Epithelial cell of esophagus (primary cell): ENCODE measurements at regions not wholly inside any gene's neighbourhood (a gene's known extent, or its start where the extent isn't known, plus 50 kb on each side); places are given as distances from the start of the nearest gene placed in this dataset.

ENCODE experiments used
- DNase-seq: peaks from one replicate; pipeline ENCODE4 v3.0.0; 2010; ENCODE audit warnings: low read depth
- H3K4me3 ChIP-seq: 2 replicates; pipeline ENCODE4 v1.5.1; 2011; ENCODE audit warnings: mild to moderate bottlenecking, low read length, control low read depth
- TF ChIP-seq, protein P1 (sequence below): IDR thresholded peaks from 2 replicates; pipeline ENCODE4 v1.5.1; 2011; ENCODE audit warnings: low read depth, mild to moderate bottlenecking, low read length, control low read depth, inconsistent platforms; ENCODE audit not compliant: insufficient read depth; ENCODE audit errors: missing control alignments

DNA sequence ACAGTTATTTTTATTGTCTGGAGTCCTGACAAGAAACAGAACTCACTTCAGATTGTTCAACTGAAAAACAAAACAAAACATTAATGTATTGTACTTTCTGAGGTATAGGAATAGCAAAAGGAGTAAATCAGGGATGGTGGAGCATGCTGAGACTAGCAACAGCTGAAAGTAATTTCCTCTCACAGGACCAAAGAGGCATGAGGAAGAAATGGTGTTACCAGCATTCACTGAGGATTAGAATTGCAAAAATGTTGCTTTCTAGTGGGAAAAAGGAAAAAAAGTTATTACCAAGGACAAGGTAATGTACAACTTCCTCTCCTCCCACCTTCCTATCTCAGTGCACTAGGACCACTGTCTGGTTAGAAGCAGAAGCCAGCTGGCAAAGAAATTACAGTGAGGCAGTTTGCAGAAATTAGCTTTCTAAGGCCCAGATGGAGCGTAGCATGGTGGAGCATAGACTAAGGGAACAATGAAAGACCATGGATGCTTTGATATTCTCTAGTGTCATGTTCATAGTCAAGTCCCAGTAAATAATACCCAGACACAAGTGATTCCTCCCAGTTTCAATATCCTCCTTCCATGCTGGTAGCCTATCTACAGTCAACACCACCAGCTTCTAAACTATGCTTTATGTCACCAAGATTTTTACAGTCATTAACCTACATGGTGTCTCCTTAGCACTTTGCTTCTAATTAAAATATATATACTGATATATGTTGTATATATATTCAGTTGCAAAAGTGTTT, 133.7 kb upstream of the DCN start:
- no peak overlapping the region for H3K4me3 ChIP-seq
- TF ChIP-seq, protein P1, sequence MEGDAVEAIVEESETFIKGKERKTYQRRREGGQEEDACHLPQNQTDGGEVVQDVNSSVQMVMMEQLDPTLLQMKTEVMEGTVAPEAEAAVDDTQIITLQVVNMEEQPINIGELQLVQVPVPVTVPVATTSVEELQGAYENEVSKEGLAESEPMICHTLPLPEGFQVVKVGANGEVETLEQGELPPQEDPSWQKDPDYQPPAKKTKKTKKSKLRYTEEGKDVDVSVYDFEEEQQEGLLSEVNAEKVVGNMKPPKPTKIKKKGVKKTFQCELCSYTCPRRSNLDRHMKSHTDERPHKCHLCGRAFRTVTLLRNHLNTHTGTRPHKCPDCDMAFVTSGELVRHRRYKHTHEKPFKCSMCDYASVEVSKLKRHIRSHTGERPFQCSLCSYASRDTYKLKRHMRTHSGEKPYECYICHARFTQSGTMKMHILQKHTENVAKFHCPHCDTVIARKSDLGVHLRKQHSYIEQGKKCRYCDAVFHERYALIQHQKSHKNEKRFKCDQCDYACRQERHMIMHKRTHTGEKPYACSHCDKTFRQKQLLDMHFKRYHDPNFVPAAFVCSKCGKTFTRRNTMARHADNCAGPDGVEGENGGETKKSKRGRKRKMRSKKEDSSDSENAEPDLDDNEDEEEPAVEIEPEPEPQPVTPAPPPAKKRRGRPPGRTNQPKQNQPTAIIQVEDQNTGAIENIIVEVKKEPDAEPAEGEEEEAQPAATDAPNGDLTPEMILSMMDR, result no peak
- DNase-seq, result no peak

DNA sequence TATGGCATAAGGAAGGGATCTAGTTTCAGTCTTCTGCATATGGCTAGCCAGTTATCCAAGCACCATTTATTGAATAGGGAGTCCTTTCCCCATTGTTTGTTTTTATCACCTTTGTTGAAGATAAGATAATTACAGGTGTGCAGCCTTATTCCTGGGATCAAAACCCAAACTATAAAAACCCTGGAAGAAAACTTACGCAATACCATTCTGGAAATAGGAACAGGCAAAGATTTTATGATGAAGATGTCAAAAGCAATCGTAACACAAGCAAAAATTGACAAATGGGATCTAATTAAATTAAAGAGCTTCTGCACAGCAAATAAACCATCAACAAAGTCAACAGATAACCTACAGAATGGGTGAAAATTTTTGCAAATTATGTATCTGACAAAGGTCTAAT, 128.5 kb upstream of the DCN start:
- no peak for DNase-seq
- TF ChIP-seq, protein P1, result no peak
- no peak overlapping the region for H3K4me3 ChIP-seq

- H3K4me3 ChIP-seq, result no peak overlapping the region
- DNase-seq, result no peak
- TF ChIP-seq, protein P1, result no peak
These were observed 126.8 kb upstream of the DCN start for GRCh38 chr12:91309450-91309849.

DNA sequence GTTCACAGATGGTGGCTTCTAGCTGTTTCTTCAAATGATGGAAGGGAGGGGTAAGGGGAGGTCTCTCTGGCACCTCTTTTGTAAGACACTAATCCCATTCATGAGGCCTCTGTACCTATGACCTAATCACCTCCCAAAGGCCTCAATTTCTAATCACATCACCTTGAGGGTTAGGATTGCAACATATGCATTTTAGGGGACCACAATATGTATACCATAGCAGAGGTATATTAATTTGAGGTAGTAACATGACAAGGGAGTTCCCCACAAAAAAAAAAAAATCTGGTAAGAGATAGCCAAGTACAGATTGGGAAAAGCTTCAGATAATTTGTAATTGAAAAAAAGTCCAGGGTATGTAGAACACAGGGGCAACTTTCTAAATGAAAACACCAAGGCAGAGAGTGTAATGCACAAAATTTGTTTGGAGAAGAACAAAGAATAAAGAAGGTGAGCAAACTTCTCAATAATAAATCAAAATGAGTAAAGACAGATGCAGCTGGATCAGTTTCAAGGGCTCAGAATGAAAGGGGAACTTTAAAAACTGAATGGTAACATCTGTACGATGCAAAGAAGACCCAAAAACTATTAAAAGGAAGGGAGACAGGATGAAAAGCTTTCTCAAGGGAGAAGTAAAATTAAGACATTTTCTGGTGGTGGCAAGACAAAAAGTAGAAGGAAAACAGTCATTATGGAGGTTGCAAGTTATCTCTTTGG, 125.5 kb upstream of the DCN start:
- TF ChIP-seq, protein P1, result no peak
- DNase-seq, result no peak
- H3K4me3 ChIP-seq, result no peak overlapping the region

DNA sequence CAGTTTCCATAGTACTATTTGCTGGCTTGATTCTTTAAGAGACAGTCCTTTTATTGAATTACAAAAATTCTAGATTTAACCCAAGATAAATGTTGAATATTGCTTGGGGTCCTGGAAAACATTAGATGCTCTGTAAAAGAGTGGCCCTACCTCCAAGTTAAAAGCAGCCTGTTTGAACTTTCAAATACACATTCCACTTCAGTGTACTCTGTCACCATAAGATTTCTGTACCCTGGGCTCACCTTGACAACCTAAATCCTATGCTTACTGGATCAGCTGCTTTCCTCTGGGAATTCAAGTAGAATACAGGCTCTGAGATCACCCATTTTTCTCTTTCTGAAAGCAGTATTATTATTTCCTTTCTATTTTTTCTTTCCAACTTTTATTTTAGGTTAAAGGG, 107.7 kb upstream of the DCN start:
- TF ChIP-seq, protein P1, result no peak
- H3K4me3 ChIP-seq, result no peak overlapping the region
- no peak for DNase-seq

DNA sequence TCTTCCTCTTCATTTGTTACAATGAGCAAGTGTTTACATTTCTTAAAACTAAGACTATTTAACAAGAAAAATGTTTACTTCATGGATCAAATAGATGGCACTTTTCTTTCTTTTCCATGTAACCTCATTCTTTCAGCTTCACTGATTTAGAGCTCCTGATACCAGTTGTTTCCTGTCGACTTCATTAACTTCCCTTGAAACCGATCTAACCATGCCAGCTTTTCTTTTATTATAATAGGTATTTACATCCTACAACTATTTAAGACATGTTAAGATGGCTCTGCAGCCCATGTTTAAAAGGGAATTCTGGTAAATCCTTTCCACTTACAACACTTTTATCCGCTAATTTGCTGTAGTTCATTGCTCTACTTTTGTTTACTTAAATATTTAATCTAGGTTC, 107.3 kb upstream of the DCN start:
- no peak overlapping the region for H3K4me3 ChIP-seq
- DNase-seq, result no peak
- TF ChIP-seq, protein P1, result no peak
